ENCODE measurements at regions not wholly inside any gene's neighbourhood (a gene's known extent, or its start where the extent isn't known, plus 50 kb on each side); places are given as distances from the start of the nearest gene placed in this dataset.

DNA sequence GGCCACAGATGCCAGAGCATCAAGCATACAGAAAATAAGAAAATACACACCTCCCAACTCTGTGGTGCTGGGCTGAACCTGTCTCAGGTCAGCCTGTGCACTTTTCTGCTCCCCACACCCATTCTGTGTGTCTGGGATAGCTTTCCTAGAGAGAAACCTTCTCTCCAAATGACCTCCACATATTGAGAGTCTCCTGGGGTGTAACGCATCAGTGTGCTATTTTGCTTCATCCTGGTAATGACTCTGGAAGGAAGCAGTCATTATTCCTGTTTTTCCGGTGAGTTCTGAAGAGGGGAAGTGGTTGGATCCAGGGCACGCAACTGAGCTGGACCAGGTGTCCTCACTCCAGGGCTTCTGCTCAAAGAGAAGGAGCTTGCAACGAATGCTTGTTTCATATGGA lies 73.2 kb upstream of the SH3PXD2B start:
- no peak overlapping the region for H3K4me3 ChIP-seq
- H3K27ac ChIP-seq, result peak overlapping the region in 11 of 12 donors; percentile 4 to 72 (median 51)
- peaks cover 0 to 44% (median 12%) of the 10 kb centered on the region in 12 donors for H3K4me1 ChIP-seq
- no peaks in the 10 kb centered on the region for H3K36me3 ChIP-seq
- DNase-seq (no peak), ATAC-seq (peak; percentile 23 to 85 (median 46))
- 63 to 66% (median 65%) methylated on average over 4 of the region's 4 CpGs for WGBS, 4 donors
- H3K9me3 ChIP-seq, result no peaks in the 10 kb centered on the region
- TF ChIP-seq, protein P1, sequence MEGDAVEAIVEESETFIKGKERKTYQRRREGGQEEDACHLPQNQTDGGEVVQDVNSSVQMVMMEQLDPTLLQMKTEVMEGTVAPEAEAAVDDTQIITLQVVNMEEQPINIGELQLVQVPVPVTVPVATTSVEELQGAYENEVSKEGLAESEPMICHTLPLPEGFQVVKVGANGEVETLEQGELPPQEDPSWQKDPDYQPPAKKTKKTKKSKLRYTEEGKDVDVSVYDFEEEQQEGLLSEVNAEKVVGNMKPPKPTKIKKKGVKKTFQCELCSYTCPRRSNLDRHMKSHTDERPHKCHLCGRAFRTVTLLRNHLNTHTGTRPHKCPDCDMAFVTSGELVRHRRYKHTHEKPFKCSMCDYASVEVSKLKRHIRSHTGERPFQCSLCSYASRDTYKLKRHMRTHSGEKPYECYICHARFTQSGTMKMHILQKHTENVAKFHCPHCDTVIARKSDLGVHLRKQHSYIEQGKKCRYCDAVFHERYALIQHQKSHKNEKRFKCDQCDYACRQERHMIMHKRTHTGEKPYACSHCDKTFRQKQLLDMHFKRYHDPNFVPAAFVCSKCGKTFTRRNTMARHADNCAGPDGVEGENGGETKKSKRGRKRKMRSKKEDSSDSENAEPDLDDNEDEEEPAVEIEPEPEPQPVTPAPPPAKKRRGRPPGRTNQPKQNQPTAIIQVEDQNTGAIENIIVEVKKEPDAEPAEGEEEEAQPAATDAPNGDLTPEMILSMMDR (IDR thresholded peaks at IDR 0.05), result no peak
- no peak for TF ChIP-seq POLR2A (IDR thresholded peaks at IDR 0.05)
- H3K27me3 ChIP-seq, result no peaks in the 10 kb centered on the region
- intact Hi-C loops (cut with DNase I), result no loop called here

DNA sequence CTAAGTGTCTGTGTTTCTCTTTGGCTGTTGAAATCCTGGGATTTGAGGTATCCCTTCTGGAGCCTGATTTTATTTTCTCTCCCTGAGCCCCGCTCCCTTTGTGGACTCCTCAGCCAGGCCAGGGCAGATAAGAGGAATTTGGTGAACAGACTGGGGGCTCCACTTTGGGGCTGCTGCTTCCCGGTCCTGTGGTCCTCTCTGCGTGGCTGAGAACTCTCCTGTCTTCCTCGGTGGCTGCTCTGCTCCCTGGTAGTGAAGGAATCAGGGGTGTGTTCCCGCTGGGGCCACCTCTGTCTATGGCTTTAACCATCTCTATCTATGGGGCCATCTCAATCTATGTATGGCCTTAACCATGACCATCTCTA lies 71.7 kb upstream of the SH3PXD2B start:
- H3K27ac ChIP-seq, result peak overlapping the region in 3 of 12 donors; percentile 5 to 66 (median 22)
- intact Hi-C loops (cut with DNase I), result no loop called here
- TF ChIP-seq POLR2A (IDR thresholded peaks at IDR 0.05), result no peak
- TF ChIP-seq, protein P1 (IDR thresholded peaks at IDR 0.05), result no peak
- DNase-seq, result no peak
- peaks cover 0 to 15% (median 11%) of the 10 kb centered on the region in 12 donors for H3K9me3 ChIP-seq
- H3K4me1 ChIP-seq, result peaks cover 0 to 32% (median 7%) of the 10 kb centered on the region in 12 donors
- H3K36me3 ChIP-seq, result no peaks in the 10 kb centered on the region
- ATAC-seq, result no peak
- 75 to 95% (median 93%) methylated on average over 4 to 5 of the region's 5 CpGs for WGBS, 4 donors
- H3K27me3 ChIP-seq, result no peaks in the 10 kb centered on the region
- no peak overlapping the region for H3K4me3 ChIP-seq

DNA sequence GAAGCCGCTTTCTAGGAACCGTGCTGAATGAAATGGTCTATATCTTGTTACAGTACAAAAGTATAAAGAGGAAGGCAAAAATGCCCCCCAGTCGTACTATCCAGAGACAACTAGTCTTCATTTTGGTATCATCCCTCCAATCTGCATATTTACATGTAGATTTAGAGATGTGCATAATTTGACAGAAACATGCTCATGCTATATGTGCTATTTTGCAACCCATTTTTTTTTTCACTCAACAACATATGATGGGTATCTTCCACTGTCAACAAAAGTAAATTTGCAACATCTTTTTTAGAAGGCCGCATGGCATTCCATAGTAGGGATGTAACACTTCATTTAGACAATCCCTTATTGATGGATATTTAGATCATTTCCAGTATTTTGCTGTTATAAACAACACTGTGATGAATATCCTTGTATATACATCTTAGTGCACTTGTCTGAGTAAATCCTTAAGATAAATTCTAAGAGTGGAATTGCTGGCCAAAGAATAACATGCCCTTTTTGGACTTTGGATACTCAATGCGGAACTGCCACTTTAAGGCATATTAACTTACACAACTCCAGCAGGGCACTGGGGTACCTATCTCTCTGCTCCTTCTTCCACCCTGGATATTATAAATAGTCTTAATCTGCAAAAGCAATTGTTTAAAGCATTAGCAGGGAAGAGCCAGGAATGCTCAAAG lies 71.1 kb upstream of the SH3PXD2B start:
- Histone ChIP-seq H3K9me3 (peaks cover 0 to 21% (median 15%) of the 10 kb centered on the region in 12 donors), H3K27ac (peak overlapping the region in 2 of 12 donors; percentile 5 to 74), H3K4me3 (no peak overlapping the region), H3K27me3 (no peaks in the 10 kb centered on the region), H3K4me1 (peaks cover 0 to 27% (median 6%) of the 10 kb centered on the region in 12 donors), H3K36me3 (no peaks in the 10 kb centered on the region)
- no peak for DNase-seq
- intact Hi-C loops (cut with DNase I), result no loop called here
- ATAC-seq, result no peak
- TF ChIP-seq POLR2A (IDR thresholded peaks at IDR 0.05), result no peak
- TF ChIP-seq, protein P1 (IDR thresholded peaks at IDR 0.05), result no peak
- 97 to 98% (median 97%) methylated on average over 5 of the region's 5 CpGs for WGBS, 4 donors

DNA sequence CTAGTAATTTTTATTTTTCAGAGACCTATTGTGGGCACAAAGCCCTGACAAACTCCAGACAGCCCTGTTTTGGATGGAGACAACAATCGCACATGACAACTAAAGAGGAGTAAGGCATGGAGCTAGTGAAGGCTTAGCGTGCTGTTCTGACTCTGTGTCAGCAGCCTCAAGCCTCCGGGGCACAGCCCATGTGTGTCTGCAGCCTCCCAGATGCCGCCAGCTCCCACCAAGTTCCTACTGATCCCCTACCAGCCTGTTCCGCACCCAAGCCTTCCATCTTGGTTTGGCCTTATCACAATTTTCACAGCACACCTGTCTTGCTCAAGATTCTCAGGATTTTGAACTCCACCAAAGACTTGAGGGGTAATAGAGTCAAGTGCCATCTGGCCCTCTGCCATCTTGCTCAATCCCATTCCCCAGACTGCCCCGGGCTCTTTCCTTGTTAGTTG lies 70.3 kb upstream of the SH3PXD2B start:
- Histone ChIP-seq H3K4me3 (no peak overlapping the region), H3K4me1 (peaks cover 0 to 25% (median 6%) of the 10 kb centered on the region in 12 donors), H3K27ac (peak overlapping the region in 1 of 12 donors; percentile 74), H3K27me3 (no peaks in the 10 kb centered on the region), H3K36me3 (no peaks in the 10 kb centered on the region), H3K9me3 (peaks cover 0 to 29% (median 17%) of the 10 kb centered on the region in 12 donors)
- intact Hi-C loops (cut with DNase I), result no loop called here
- ATAC-seq (no peak), DNase-seq (no peak)
- WGBS, 4 donors, result 76 to 81% (median 79%) methylated on average over 6 of the region's 6 CpGs
- TF ChIP-seq, protein P1 (IDR thresholded peaks at IDR 0.05), result no peak
- TF ChIP-seq POLR2A (IDR thresholded peaks at IDR 0.05), result no peak
